ENCODE measurements at regions not wholly inside any gene's neighbourhood (a gene's known extent, or its start where the extent isn't known, plus 50 kb on each side); places are given as distances from the start of the nearest gene placed in this dataset.

- TF ChIP-seq EZH2 (IDR thresholded peaks at IDR 0.05; ENCODE audit: low read depth), result no peak
- no peak for TF ChIP-seq CTCF (conservative IDR thresholded peaks at IDR 0.05)
These were observed 283.7 kb upstream of the ZMIZ1 start for GRCh38 chr10:78785066-78785465.

Data from PC-9 (cell line).